ENCODE measurements at regions not wholly inside any gene's neighbourhood (a gene's known extent, or its start where the extent isn't known, plus 50 kb on each side); places are given as distances from the start of the nearest gene placed in this dataset. TPM values are rescaled to one million over a fixed set of nuclear protein-coding genes. Genes with fewer than 3 reads are reported as not detected.
A peak's percentile ranks its signal among the peaks of the same experiment; 100 is the strongest.
"Not testable (repeated sequence)": the region's sequence is repeated elsewhere in the genome, so short reads cannot be mapped to it uniquely, and the experiment has no call there.

DNA sequence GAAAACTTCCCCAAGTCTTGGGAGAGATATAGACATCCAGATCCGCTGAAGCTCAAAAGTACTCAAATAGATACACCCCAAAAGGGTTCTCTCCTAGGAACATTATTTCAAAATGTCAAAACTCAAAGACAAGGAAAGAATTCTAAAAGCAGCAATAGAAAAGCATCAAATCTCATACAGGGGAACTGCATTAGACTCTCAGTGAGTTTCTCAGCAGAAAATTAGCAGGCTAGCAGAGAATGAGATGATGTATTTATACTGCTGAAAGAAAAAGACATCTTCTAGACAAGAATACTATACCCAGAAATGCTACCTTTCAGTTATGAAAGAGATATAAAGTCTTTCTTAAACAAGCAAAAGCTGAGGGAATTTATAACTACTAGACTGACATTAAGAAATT is 75.5 kb upstream of the RIMS1 start:
- H4K20me1 ChIP-seq (ENCODE audit: insufficient read depth, low read length) = no peaks in the 10 kb centered on the region
- no peaks in the 10 kb centered on the region for H3K27me3 ChIP-seq (ENCODE audit: insufficient read depth, low read length)
- H3K27ac ChIP-seq (ENCODE audit: low read depth, low read length) = no peak overlapping the region
- no peak overlapping the region for H3K4me2 ChIP-seq (ENCODE audit: insufficient read depth, low read length)
- H2AFZ ChIP-seq (ENCODE audit: low read length) = no peak overlapping the region
- DNase-seq (ENCODE audit: insufficient read length, low spot score, missing footprints) = no peak
- H3K36me3 ChIP-seq (ENCODE audit: insufficient read depth, low read length) = no peaks in the 10 kb centered on the region
- H3K79me2 ChIP-seq (ENCODE audit: insufficient read depth, low read length) = no peaks in the 10 kb centered on the region
- no peak overlapping the region for H3K4me3 ChIP-seq (ENCODE audit: insufficient read depth, low read length)
- H3K9me3 ChIP-seq (ENCODE audit: low read depth, low read length) = peaks cover 3% of the 10 kb centered on the region
- TF ChIP-seq, protein P1, sequence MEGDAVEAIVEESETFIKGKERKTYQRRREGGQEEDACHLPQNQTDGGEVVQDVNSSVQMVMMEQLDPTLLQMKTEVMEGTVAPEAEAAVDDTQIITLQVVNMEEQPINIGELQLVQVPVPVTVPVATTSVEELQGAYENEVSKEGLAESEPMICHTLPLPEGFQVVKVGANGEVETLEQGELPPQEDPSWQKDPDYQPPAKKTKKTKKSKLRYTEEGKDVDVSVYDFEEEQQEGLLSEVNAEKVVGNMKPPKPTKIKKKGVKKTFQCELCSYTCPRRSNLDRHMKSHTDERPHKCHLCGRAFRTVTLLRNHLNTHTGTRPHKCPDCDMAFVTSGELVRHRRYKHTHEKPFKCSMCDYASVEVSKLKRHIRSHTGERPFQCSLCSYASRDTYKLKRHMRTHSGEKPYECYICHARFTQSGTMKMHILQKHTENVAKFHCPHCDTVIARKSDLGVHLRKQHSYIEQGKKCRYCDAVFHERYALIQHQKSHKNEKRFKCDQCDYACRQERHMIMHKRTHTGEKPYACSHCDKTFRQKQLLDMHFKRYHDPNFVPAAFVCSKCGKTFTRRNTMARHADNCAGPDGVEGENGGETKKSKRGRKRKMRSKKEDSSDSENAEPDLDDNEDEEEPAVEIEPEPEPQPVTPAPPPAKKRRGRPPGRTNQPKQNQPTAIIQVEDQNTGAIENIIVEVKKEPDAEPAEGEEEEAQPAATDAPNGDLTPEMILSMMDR (IDR thresholded peaks at IDR 0.05; ENCODE audit: extremely low read depth, low read depth, low read length) = no peak
- no peaks in the 10 kb centered on the region for H3K4me1 ChIP-seq (ENCODE audit: insufficient read depth, low read length)

DNA sequence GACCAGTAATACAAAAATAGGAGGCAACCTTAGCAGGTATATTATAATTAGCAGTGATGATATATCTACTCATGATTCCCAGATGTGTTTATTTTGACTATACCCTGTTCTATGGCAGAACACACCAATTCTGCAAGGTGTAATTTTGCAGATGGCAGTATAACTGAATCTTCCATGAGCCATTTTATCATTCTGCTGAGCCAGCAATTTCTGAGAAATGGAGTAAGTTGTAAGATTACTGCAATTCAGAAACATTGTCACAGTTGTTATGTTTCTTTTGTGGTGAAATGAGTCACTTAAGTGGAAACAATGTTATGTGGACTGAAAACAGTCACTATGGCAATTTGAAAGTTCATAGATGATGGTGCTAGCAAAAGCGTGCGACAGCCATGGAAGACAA is 63.7 kb upstream of the RIMS1 start:
- no peaks in the 10 kb centered on the region for H4K20me1 ChIP-seq (ENCODE audit: insufficient read depth, low read length)
- H3K4me2 ChIP-seq (ENCODE audit: insufficient read depth, low read length) = no peak overlapping the region
- H3K36me3 ChIP-seq (ENCODE audit: insufficient read depth, low read length) = no peaks in the 10 kb centered on the region

DNA sequence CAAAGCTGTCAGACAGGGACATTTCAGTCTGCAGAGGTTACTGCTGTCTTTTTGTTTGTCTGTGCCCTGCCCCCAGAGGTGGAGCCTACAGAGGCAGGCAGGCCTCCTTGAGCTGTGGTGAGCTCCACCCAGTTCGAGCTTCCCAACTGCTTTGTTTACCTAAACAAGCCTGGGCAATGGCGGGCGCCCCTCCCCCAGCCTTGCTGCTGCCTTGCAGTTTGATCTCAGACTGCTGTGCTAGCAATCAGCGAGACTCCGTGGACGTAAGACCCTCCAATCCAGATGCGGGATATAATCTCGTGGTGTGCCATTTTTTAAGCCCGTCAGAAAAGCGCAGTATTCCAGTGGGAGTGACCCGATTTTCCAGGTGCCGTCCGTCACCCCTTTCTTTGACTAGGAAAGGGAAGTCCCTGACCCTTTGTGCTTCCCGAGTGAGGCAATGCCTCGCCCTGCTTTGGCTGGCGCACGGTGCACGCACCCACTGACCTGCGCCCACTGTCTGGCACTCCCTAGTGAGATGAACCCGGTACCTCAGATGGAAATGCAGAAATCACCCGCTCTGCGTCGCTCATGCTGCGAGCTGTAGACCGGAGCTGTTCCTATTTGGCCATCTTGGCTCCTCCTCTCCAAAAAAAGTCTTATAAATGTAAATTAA is 54.1 kb upstream of the RIMS1 start:
- H3K79me2 ChIP-seq (ENCODE audit: insufficient read depth, low read length); DNase-seq (ENCODE audit: insufficient read length, low spot score, missing footprints); H2AFZ ChIP-seq (ENCODE audit: low read length); H3K4me1 ChIP-seq (ENCODE audit: insufficient read depth, low read length); H3K27me3 ChIP-seq (ENCODE audit: insufficient read depth, low read length); H3K4me3 ChIP-seq (ENCODE audit: insufficient read depth, low read length); H3K4me2 ChIP-seq (ENCODE audit: insufficient read depth, low read length); H3K27ac ChIP-seq (ENCODE audit: low read depth, low read length); H3K9me3 ChIP-seq (ENCODE audit: low read depth, low read length); H4K20me1 ChIP-seq (ENCODE audit: insufficient read depth, low read length); H3K36me3 ChIP-seq (ENCODE audit: insufficient read depth, low read length): not testable (repeated sequence)

More for the DNA sequence above, 63.7 kb upstream of the RIMS1 start:
- Histone ChIP-seq H2AFZ (ENCODE audit: low read length) (no peak overlapping the region), H3K4me3 (ENCODE audit: insufficient read depth, low read length) (no peak overlapping the region), H3K9me3 (ENCODE audit: low read depth, low read length) (no peaks in the 10 kb centered on the region), H3K79me2 (ENCODE audit: insufficient read depth, low read length) (no peaks in the 10 kb centered on the region), H3K27ac (ENCODE audit: low read depth, low read length) (no peak overlapping the region), H3K27me3 (ENCODE audit: insufficient read depth, low read length) (no peaks in the 10 kb centered on the region), H3K4me1 (ENCODE audit: insufficient read depth, low read length) (no peaks in the 10 kb centered on the region)
- TF ChIP-seq, protein P1 (IDR thresholded peaks at IDR 0.05; ENCODE audit: extremely low read depth, low read depth, low read length) = no peak
- no peak for DNase-seq (ENCODE audit: insufficient read length, low spot score, missing footprints)

Small RNA genes lying in the stretch of these regions (small RNA-seq; reads per million reads assigned to genes)
- gene MIR30A = 5,586 reads per million, percentile 100 among the genes with 10 or more reads in this experiment
- 5.4 reads per million, percentile 87 among the genes with 10 or more reads in this experiment for gene MIR30C2
- gene RNU4-66P = not detected
